Activated CD4-positive, alpha-beta memory T cell treated with anti-CD3 and anti-CD28 coated beads, Interleukin-2, amount 10 ng/mL, durations not matched to agents 7 days and 5 days (primary cell): ENCODE measurements at regions not wholly inside any gene's neighbourhood (a gene's known extent, or its start where the extent isn't known, plus 50 kb on each side); places are given as distances from the start of the nearest gene placed in this dataset.

Experiments used
- CTCF ChIA-PET: fragments of 350-600 bp; sonication (Branson Sonifier 250); formaldehyde crosslinking; loops from one replicate; lab custom pipeline; 2021; ENCODE audit warnings: antibody characterized with exemption, inconsistent platforms; lab: Charles Lee
- POLR2A ChIA-PET: fragments of 350-600 bp; sonication (Branson Sonifier 250); formaldehyde crosslinking; loops from one replicate; lab custom pipeline; 2021; ENCODE audit warnings: antibody characterized with exemption; lab: Charles Lee
- DNase-seq: peaks from one replicate; pipeline ENCODE4 v3.0.0-alpha.2; 2020
- H3K27ac Mint-ChIP-seq: one replicate; pipeline ENCODE4 v1.8.0; 2021; ENCODE audit warnings: mild to moderate bottlenecking, mixed read lengths
- H3K27me3 Mint-ChIP-seq: one replicate; pipeline ENCODE4 v1.8.0; 2021; ENCODE audit warnings: mixed read lengths
- H3K36me3 Mint-ChIP-seq: one replicate; pipeline ENCODE4 v1.8.0; 2021; ENCODE audit warnings: low read depth, mixed read lengths
- H3K4me1 Mint-ChIP-seq: one replicate; pipeline ENCODE4 v1.8.0; 2021; ENCODE audit warnings: mixed read lengths
- H3K4me3 Mint-ChIP-seq: one replicate; pipeline ENCODE4 v1.8.0; 2021; ENCODE audit warnings: mild to moderate bottlenecking, mixed read lengths
- H3K9me3 Mint-ChIP-seq: one replicate; pipeline ENCODE4 v1.8.0; 2021; ENCODE audit warnings: mixed read lengths

- Mint-ChIP-seq H3K27me3 (no peaks in the 10 kb centered on the region), H3K27ac (no peak overlapping the region), H3K4me3 (no peak overlapping the region), H3K9me3 (no peaks in the 10 kb centered on the region), H3K36me3 (no peaks in the 10 kb centered on the region), H3K4me1 (no peaks in the 10 kb centered on the region)
- POLR2A ChIA-PET, result no interaction called here
- DNase-seq, result no peak
- CTCF ChIA-PET, result no interaction called here
These were observed 55.1 kb upstream of the SLC4A4 start for GRCh38 chr4:71283642-71284257.

GRCh38 chr4:71287305-71287704, 51.5 kb upstream of the SLC4A4 start:
- H3K27me3 Mint-ChIP-seq, result no peaks in the 10 kb centered on the region
- DNase-seq, result no peak
- no peaks in the 10 kb centered on the region for H3K36me3 Mint-ChIP-seq
- H3K4me1 Mint-ChIP-seq, result no peaks in the 10 kb centered on the region
- POLR2A ChIA-PET, result no interaction called here
- no peaks in the 10 kb centered on the region for H3K9me3 Mint-ChIP-seq
- CTCF ChIA-PET, result no interaction called here
- H3K4me3 Mint-ChIP-seq, result no peak overlapping the region
- no peak overlapping the region for H3K27ac Mint-ChIP-seq

GRCh38 chr4:71288875-71289274, 49.9 kb upstream of the SLC4A4 start:
- Mint-ChIP-seq H3K36me3 (no peaks in the 10 kb centered on the region), H3K27ac (no peak overlapping the region), H3K9me3 (no peaks in the 10 kb centered on the region), H3K27me3 (no peaks in the 10 kb centered on the region), H3K4me1 (no peaks in the 10 kb centered on the region), H3K4me3 (no peak overlapping the region)
- ChIA-PET POLR2A (no interaction called here), CTCF (no interaction called here)
- no peak for DNase-seq
